Calu3 (cell line): ENCODE measurements at regions not wholly inside any gene's neighbourhood (a gene's known extent, or its start where the extent isn't known, plus 50 kb on each side); places are given as distances from the start of the nearest gene placed in this dataset.

Source experiments
- BruUV-seq: library from RNA; stranded (reverse); fragments of 400-500 nt; replicated peaks from 2 replicates; lab custom pipeline; 2021; lab: Mats Ljungman, UMichigan
- CTCF ChIA-PET: fragments of 300-600 bp; sonication (Branson Sonifier 250); formaldehyde crosslinking; loops from one replicate; lab custom pipeline; 2022; ENCODE audit warnings: antibody characterized with exemption; lab: Charles Lee
- DNase-seq: peaks from one replicate; pipeline ENCODE4 v3.0.0; 2022
- H3K27ac Mint-ChIP-seq: one replicate; pipeline ENCODE4 v1.8.0; 2022; ENCODE audit warnings: mixed read lengths; ENCODE audit not compliant: unreplicated experiment
- H3K27me3 Mint-ChIP-seq: one replicate; pipeline ENCODE4 v1.8.0; 2022; ENCODE audit warnings: mixed read lengths; ENCODE audit not compliant: unreplicated experiment
- H3K36me3 Mint-ChIP-seq: one replicate; pipeline ENCODE4 v1.8.0; 2022; ENCODE audit warnings: mild to moderate bottlenecking, moderate library complexity, mixed read lengths; ENCODE audit not compliant: insufficient read depth, unreplicated experiment
- H3K4me1 Mint-ChIP-seq: one replicate; pipeline ENCODE4 v1.8.0; 2022; ENCODE audit warnings: mild to moderate bottlenecking, low read depth, mixed read lengths; ENCODE audit not compliant: unreplicated experiment
- H3K4me3 Mint-ChIP-seq: one replicate; pipeline ENCODE4 v1.8.0; 2022; ENCODE audit warnings: mild to moderate bottlenecking, low read depth, moderate library complexity, mixed read lengths; ENCODE audit not compliant: unreplicated experiment
- H3K9me3 Mint-ChIP-seq: one replicate; pipeline ENCODE4 v1.8.0; 2022; ENCODE audit warnings: low read depth, mixed read lengths; ENCODE audit not compliant: unreplicated experiment
- CTCF ChIP-seq: fragments of 200-600 bp; IDR thresholded peaks from one replicate; pipeline ENCODE4 v1.8.0; 2022; ENCODE audit warnings: antibody characterized with exemption; ENCODE audit not compliant: unreplicated experiment
- intact Hi-C: fragments of 100-400 bp; cut with micrococcal nuclease; formaldehyde crosslinking; loops from one replicate; pipeline ENCODE4 v1.10.0; 2022; ENCODE audit not compliant: unreplicated experiment

DNA sequence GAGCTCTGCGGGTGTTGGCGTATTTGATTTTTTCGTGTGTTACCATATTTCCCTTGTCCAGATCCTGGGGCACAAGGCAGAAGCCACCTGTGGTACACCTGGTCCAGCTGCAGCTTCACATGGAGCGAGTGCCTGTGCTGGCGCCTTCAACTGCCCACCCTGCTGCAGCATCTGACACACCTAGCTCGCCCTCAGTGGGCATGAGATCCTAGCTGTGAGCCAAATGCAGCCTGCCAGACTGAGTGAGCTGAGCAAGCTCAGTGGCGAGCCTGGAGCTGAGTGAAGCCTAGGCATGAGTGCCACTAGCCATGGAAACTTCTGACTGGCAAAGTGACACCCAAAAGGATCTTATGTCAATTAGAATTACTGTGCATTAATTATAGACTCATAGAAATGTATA lies 1226.8 kb upstream of the FLRT2 start:
- TF ChIP-seq CTCF = no peak
- H3K4me3 Mint-ChIP-seq = no peak overlapping the region
- no peaks in the 10 kb centered on the region for H3K36me3 Mint-ChIP-seq
- intact Hi-C loops = no loop called here
- H3K4me1 Mint-ChIP-seq = no peaks in the 10 kb centered on the region
- no TSS peak for BruUV-seq
- peaks cover 3% of the 10 kb centered on the region for H3K9me3 Mint-ChIP-seq
- H3K27ac Mint-ChIP-seq = no peak overlapping the region
- CTCF ChIA-PET = no interaction called here
- DNase-seq = no peak
- H3K27me3 Mint-ChIP-seq = no peaks in the 10 kb centered on the region

DNA sequence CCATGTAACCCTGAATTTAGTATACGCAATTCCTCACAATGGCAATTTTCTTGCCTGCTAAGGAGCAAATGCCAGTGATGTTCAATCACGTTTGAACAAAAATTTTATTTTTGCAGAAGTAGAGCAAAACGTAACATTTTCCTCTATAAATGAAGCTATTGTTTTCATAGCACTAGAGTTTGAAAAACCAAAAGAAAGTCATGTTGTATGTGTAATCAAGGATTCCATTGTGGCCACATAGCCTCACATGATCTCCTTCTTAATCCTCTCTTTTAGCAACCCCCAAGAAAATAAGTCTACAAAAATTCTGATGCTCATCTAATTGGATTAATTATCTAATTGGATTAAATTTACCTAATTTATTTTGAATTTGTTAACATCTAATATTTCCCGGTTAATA lies 1217.4 kb upstream of the FLRT2 start:
- TF ChIP-seq CTCF = no peak
- DNase-seq = no peak
- no peaks in the 10 kb centered on the region for H3K27me3 Mint-ChIP-seq
- no peak overlapping the region for H3K27ac Mint-ChIP-seq
- BruUV-seq = no TSS peak
- no peaks in the 10 kb centered on the region for H3K36me3 Mint-ChIP-seq
- no peaks in the 10 kb centered on the region for H3K4me1 Mint-ChIP-seq
- intact Hi-C loops = no loop called here
- no peak overlapping the region for H3K4me3 Mint-ChIP-seq
- peaks cover 13% of the 10 kb centered on the region for H3K9me3 Mint-ChIP-seq
- CTCF ChIA-PET = no interaction called here

- Mint-ChIP-seq H3K27me3 (no peaks in the 10 kb centered on the region), H3K27ac (no peak overlapping the region), H3K4me1 (no peaks in the 10 kb centered on the region), H3K4me3 (no peak overlapping the region), H3K36me3 (no peaks in the 10 kb centered on the region), H3K9me3 (peaks cover 12% of the 10 kb centered on the region)
- TF ChIP-seq CTCF = no peak
- BruUV-seq = no TSS peak
- DNase-seq = no peak
- intact Hi-C loops = no loop called here
- CTCF ChIA-PET = no interaction called here
Observed at GRCh38 chr14:84323450-84323849, 1206.5 kb upstream of the FLRT2 start.

DNA sequence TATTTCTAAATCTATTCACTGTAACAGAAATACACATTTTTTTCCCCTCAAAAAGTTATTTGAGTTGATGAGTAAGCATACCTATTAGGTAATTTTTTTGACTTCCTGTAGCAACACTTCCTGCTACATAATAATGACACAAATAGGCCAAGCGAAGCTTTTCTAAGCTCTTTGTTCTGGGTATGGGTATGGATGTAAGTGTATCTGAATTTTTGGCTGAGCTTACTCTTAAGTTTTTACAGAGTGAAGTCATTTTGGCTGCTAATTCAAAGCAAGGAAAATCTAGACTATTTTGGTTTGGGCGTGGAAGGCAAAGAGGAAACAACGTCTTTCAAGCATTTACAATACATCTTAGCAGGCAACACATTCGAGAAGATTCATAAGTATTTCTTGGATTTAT lies 1206.0 kb upstream of the FLRT2 start:
- no peak for TF ChIP-seq CTCF
- intact Hi-C loops = no loop called here
- Mint-ChIP-seq H3K27ac (no peak overlapping the region), H3K9me3 (peaks cover 13% of the 10 kb centered on the region), H3K36me3 (no peaks in the 10 kb centered on the region), H3K4me1 (no peaks in the 10 kb centered on the region), H3K4me3 (no peak overlapping the region), H3K27me3 (no peaks in the 10 kb centered on the region)
- CTCF ChIA-PET = no interaction called here
- no peak for DNase-seq
- BruUV-seq = no TSS peak
